IMR-90 (cell line): ENCODE measurements at regions not wholly inside any gene's neighbourhood (a gene's known extent, or its start where the extent isn't known, plus 50 kb on each side); places are given as distances from the start of the nearest gene placed in this dataset.
A peak's percentile ranks its signal among the peaks of the same experiment; 100 is the strongest.

Source experiments
- BHLHE40 ChIP-seq: fragments of 150-350 bp; IDR thresholded peaks from 2 replicates; pipeline ENCODE4 v1.6.1; 2016; ENCODE audit warnings: mild to moderate bottlenecking, low read depth, low read length
- CHD1 ChIP-seq: IDR thresholded peaks from 2 replicates; pipeline ENCODE4 v1.6.1; 2012; ENCODE audit warnings: low read depth, low read length, improper control_type of control experiment
- CTCF ChIP-seq: conservative IDR thresholded peaks from 2 replicates; pipeline ENCODE4 v1.5.1; 2012; ENCODE audit warnings: mild to moderate bottlenecking, low read depth, low read length, improper control_type of control experiment
- ELK1 ChIP-seq: fragments of 150-350 bp; IDR thresholded peaks from 2 replicates; pipeline ENCODE4 v1.6.1; 2016; ENCODE audit warnings: low read depth, mild to moderate bottlenecking, low read length, moderate library complexity, borderline replicate concordance
- FOS ChIP-seq: fragments of 150-350 bp; IDR thresholded peaks from 2 replicates; pipeline ENCODE4 v1.6.1; 2016; ENCODE audit warnings: low read depth, low read length
- MAFK ChIP-seq: IDR thresholded peaks from 2 replicates; pipeline ENCODE4 v1.6.1; 2012; ENCODE audit warnings: low read depth, low read length, improper control_type of control experiment
- MAZ ChIP-seq: IDR thresholded peaks from 2 replicates; pipeline ENCODE4 v1.6.1; 2012; ENCODE audit warnings: low read depth, mild to moderate bottlenecking, low read length, improper control_type of control experiment, moderate library complexity, borderline replicate concordance
- MXI1 ChIP-seq: IDR thresholded peaks from 2 replicates; pipeline ENCODE4 v1.6.1; 2012; ENCODE audit warnings: low read depth, mild to moderate bottlenecking, low read length, moderate library complexity, borderline replicate concordance
- NFE2L2 ChIP-seq: fragments of 150-350 bp; IDR thresholded peaks from 2 replicates; pipeline ENCODE4 v1.6.1; 2016; ENCODE audit warnings: low read depth, mild to moderate bottlenecking, low read length
- POLR2A ChIP-seq: IDR thresholded peaks from 2 replicates; pipeline ENCODE4 v1.6.1; 2012; ENCODE audit warnings: mild to moderate bottlenecking, low read depth, low read length
- RAD21 ChIP-seq: IDR thresholded peaks from 2 replicates; pipeline ENCODE4 v1.6.1; 2012; ENCODE audit warnings: low read length, improper control_type of control experiment
- RCOR1 ChIP-seq: IDR thresholded peaks from 2 replicates; pipeline ENCODE4 v1.6.1; 2012; ENCODE audit warnings: mild to moderate bottlenecking, low read length, improper control_type of control experiment; ENCODE audit not compliant: insufficient replicate concordance
- SMC3 ChIP-seq: fragments of 150-350 bp; IDR thresholded peaks from 2 replicates; pipeline ENCODE4 v1.6.1; 2016; ENCODE audit warnings: low read depth, mild to moderate bottlenecking, antibody characterized with exemption, low read length, moderate library complexity
- USF2 ChIP-seq: fragments of 150-350 bp; IDR thresholded peaks from 2 replicates; pipeline ENCODE4 v1.6.1; 2017; ENCODE audit warnings: mild to moderate bottlenecking, antibody characterized with exemption, low read length, low read depth

- TF ChIP-seq CTCF (no peak), MAZ (no peak), CHD1 (no peak), RCOR1 (no peak), MAFK (no peak), ELK1 (no peak), MXI1 (no peak), BHLHE40 (no peak), POLR2A (no peak), SMC3 (no peak), NFE2L2 (no peak), RAD21 (no peak), USF2 (no peak), FOS (peak; percentile 57)
These were observed 147.5 kb upstream of the FBXL17 start for GRCh38 chr5:108529381-108529780.
